Left cardiac atrium (tissue), 4 donors: ENCODE measurements at regions not wholly inside any gene's neighbourhood (a gene's known extent, or its start where the extent isn't known, plus 50 kb on each side); places are given as distances from the start of the nearest gene placed in this dataset.

Source experiments
- ATAC-seq, 2 donors: fragments of 200-7000 bp; cut with Tn5 transposase; one replicate each; pipeline ENCODE4 v1.9.1; 2020; ENCODE audit warnings: mild to moderate bottlenecking in 2 of 2, moderate library complexity in 2 of 2
- DNase-seq: peaks from one replicate; pipeline ENCODE4 v3.0.0-alpha.2; 2020
- intact Hi-C, 2 donors: fragments of 100-400 bp; cut with DNase I; formaldehyde crosslinking; loops; one replicate each; pipeline versions ENCODE4 v1.14.1 to v1.15.1; 2022 to 2023
- donor health status: DM: no; HTN: yes; CAD: no.
- donor health status: DM: no; HTN: yes; CAD: no; lungs with severe emphysema.
- donor health status: DM: yes; HTN: yes; CAD: no.
- donor health status: Dilated cardiomyopathy.

- DNase-seq (no peak), ATAC-seq (no peak)
- intact Hi-C loops = no loop called here
Measured at GRCh38 chr12:93944911-93945310, 203.5 kb upstream of the PLXNC1 start.

- intact Hi-C loops = no loop called here
- no peak for ATAC-seq
- no peak for DNase-seq
Measured at GRCh38 chr12:93946542-93947150, 201.7 kb upstream of the PLXNC1 start.

GRCh38 chr12:93947486-93947885, 200.9 kb upstream of the PLXNC1 start:
- no peak for DNase-seq
- no peak for ATAC-seq
- intact Hi-C loops = no loop called here

GRCh38 chr12:93950311-93950710, 198.1 kb upstream of the PLXNC1 start:
- no peak for DNase-seq
- no peak for ATAC-seq
- intact Hi-C loops = no loop called here

- DNase-seq (peak; percentile 58), ATAC-seq (peak; percentile 87 to 96)
- intact Hi-C loops = no loop called here
Measured at GRCh38 chr12:93954166-93955112, 193.9 kb upstream of the PLXNC1 start.

- ATAC-seq = no peak
- intact Hi-C loops = no loop called here
- DNase-seq = no peak
Measured at GRCh38 chr12:93956551-93956950, 191.8 kb upstream of the PLXNC1 start.

- peak in 1 of 2 donors; percentile 22 for ATAC-seq
- no peak for DNase-seq
- intact Hi-C loops = no loop called here
Measured at GRCh38 chr12:93957168-93957567, 191.2 kb upstream of the PLXNC1 start.

GRCh38 chr12:93957870-93958269, 190.5 kb upstream of the PLXNC1 start:
- no peak for DNase-seq
- intact Hi-C loops = no loop called here
- no peak for ATAC-seq

- intact Hi-C loops = no loop called here
- ATAC-seq (no peak), DNase-seq (no peak)
Measured at GRCh38 chr12:93959657-93960056, 188.7 kb upstream of the PLXNC1 start.

- intact Hi-C loops = no loop called here
- DNase-seq (no peak), ATAC-seq (no peak)
Measured at GRCh38 chr12:93960521-93960920, 187.9 kb upstream of the PLXNC1 start.

GRCh38 chr12:93962336-93962735, 186.0 kb upstream of the PLXNC1 start:
- no peak for ATAC-seq
- intact Hi-C loops = no loop called here
- no peak for DNase-seq

- ATAC-seq (no peak), DNase-seq (no peak)
- intact Hi-C loops = no loop called here
Measured at GRCh38 chr12:93964936-93965335, 183.4 kb upstream of the PLXNC1 start.

GRCh38 chr12:93966516-93967133, 181.8 kb upstream of the PLXNC1 start:
- DNase-seq (no peak), ATAC-seq (no peak)

GRCh38 chr12:93967454-93967853, 180.9 kb upstream of the PLXNC1 start:
- DNase-seq = no peak
- intact Hi-C loops = no loop called here
- ATAC-seq = no peak

More at GRCh38 chr12:93966516-93967133, 181.8 kb upstream of the PLXNC1 start:
- intact Hi-C loops = no loop called here

GRCh38 chr12:93968536-93969285, 179.7 kb upstream of the PLXNC1 start:
- DNase-seq (no peak), ATAC-seq (no peak)
- intact Hi-C loops = no loop called here

GRCh38 chr12:93970900-93971688, 177.3 kb upstream of the PLXNC1 start:
- intact Hi-C loops = loop anchor here in 1 of 2 donors (10.0 kb wide), 1 partner anchor 206 kb away; no protein-coding TSS in a partner anchor
- no peak for DNase-seq
- no peak for ATAC-seq

- peak in 1 of 2 donors; percentile 79 for ATAC-seq
- intact Hi-C loops = loop anchor here in 1 of 2 donors (10.0 kb wide), 1 partner anchor 208 kb away; no protein-coding TSS in a partner anchor
- no peak for DNase-seq
Measured at GRCh38 chr12:93972411-93973208, 175.8 kb upstream of the PLXNC1 start.

- ATAC-seq (peak in 1 of 2 donors; percentile 14), DNase-seq (no peak)
- intact Hi-C loops = loop anchor here in 1 of 2 donors (10.0 kb wide), 1 partner anchor 209 kb away; no protein-coding TSS in a partner anchor
Measured at GRCh38 chr12:93974252-93974651, 174.1 kb upstream of the PLXNC1 start.
